Glomerular visceral epithelial cell (primary cell): ENCODE measurements at regions not wholly inside any gene's neighbourhood (a gene's known extent, or its start where the extent isn't known, plus 50 kb on each side); places are given as distances from the start of the nearest gene placed in this dataset.

Experiments used
- DNase-seq: peaks from one replicate; pipeline ENCODE4 v3.0.0-alpha.2; 2016; ENCODE audit errors: extremely low spot score

DNA sequence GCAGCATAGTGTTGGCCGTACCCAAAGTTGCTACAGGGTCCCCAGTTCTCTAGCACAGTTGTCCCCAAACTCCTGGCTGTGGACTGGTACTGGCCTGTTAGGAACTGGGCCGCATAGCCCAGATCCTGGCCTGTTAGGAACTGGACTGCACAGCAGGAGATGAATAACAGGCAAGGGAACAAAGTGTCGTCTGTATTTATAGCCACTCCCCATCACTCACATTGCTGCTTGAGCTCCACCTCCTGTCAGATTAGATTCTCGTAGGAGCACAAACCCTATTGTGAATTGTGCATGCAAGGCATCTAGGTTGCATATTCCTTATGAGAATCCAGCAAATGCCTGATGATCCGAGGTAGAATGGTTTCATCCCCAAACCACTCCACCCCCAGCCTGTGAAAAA is 604.0 kb upstream of the LMCD1 start:
- no peak for DNase-seq

DNA sequence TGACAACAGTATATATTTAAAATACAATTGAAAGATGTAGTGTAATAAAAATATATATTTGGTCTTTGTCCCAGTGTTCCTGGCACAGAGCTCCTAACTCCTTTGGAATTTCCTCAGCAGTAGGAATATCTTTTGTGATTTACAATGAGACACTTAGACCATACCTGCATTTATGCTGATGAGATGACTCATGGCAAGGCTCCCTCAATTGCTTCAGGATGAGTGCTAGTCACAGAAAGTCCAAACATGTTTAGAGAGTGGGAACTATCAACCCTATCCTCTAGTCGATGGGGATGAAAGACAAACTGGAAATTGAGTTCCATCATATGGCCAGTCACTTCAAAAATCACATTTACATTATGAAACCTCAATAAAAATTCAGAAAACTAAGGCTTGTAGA is 588.3 kb upstream of the LMCD1 start:
- no peak for DNase-seq

DNA sequence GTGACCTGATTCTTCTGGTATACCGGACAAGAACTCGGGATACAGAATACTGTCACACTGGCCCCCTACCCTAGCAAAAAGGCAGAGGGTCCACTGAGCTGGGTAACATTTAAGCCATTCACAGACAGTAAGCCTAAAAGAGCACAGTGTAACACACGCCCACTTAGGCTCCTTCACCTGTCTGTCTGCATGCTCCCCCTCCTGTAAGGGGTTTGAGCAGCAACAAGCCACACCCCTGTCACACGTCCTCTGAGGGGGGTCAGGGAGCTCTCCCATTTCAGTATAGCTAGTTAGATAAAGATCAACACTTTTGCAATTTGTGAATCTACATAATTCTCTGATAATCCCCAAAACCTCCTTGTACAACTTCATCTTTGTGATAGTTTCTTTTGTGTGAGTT is 586.3 kb upstream of the LMCD1 start:
- DNase-seq, result no peak

DNA sequence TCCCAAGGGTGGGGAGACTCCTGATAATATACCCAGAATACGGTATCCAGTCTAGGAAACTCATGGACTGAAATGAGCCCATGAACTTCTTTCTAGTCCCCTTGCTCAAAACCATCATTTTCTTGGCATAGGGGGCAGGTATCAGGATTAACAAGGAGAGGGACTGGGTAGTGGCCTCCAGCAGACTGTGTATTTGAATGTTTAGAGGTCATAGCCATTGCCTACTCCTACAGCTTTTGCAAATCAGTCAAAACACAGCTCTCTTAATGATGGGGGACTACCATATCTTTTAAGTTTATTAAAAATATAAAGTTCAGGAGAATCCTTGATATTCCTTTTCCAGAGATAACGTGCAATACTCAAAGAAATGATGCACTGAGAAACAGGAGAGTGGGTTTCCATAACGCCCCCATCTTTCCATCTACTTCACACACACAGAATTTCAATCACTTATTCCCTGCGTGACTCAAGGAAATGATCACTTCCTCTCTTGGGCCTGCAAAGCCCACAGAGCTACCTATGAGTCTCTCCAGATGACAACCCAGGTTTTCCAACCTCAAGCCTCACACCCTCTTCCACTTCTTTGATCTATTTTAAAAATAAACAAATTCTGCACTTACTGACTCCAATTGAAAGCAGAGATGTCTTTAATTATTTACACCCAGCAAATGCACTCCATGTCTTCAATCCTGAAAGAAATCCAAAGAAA is 584.0 kb upstream of the LMCD1 start:
- no peak for DNase-seq

DNA sequence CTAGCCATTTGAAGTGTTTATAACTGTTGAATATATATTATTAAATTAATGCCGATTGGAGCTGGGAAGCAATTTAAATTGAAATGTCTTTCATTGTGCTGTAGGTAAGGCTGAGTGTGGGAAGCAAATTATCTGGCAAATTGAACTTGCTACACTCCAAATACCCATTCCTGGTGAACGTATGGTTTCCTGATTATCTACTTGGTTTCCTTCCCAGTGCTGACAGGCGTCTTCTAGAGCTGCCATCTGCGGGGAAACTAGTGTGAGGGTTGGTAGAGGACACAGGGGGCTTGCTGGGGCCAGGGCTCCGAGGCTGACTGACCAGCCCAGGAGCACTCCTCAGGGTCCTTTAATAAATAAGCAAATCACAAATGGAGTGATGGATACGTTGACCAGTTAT is 581.4 kb upstream of the LMCD1 start:
- no peak for DNase-seq

DNA sequence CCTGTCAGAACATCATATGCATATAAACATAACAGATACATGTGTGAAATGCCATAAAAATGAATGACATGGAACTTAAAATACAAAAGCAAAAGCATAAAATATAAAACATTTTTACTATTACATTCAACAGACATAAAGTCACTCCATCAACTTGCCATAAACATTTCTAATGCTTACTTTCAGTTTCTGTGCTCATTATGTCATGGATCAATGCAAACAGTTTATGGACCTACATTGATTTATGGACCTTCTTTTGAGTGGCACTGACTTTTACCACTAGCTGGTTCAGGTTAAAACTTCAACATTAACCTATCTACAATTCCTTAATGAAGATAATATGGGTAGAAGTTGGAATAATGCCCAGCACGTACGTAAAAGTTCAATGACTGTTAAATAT is 577.4 kb upstream of the LMCD1 start:
- no peak for DNase-seq

DNA sequence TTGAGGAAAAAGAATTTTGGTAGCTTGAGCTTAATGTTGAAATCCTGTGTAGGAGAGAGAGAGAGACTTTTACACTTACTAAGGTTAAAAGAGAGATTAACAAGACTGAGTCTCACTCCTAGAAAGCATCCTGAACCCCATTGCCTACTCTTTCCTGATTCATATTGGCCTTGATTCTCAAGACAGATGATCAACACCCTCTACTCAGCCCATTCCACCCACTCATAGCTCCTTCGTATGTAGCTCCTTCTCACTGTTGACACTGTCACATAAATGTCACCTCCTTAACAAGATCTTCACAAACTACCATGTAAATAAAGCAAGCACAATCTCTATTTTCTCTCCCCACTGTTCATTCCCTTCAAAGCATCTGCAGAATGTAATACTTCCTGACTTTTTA is 574.6 kb upstream of the LMCD1 start:
- DNase-seq, result no peak

DNA sequence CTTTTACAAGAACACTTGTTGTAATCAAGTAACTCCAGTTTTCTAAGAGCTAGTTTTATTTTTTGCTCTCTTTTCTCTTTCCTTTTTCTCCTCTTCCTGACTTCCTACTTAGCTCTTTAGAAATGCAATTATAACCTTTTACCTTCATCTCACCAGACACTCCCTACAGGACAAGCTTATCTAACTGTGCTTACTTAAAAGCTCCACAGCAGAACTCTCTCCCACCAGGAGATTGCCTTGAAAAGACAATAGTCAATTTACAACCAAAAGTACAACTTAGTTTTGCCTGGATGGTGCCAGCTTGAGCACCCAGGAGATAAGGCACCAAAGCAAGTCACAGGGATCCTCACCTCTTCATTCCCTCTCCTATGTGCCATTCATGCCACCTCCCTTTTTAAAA is 573.8 kb upstream of the LMCD1 start:
- no peak for DNase-seq

DNA sequence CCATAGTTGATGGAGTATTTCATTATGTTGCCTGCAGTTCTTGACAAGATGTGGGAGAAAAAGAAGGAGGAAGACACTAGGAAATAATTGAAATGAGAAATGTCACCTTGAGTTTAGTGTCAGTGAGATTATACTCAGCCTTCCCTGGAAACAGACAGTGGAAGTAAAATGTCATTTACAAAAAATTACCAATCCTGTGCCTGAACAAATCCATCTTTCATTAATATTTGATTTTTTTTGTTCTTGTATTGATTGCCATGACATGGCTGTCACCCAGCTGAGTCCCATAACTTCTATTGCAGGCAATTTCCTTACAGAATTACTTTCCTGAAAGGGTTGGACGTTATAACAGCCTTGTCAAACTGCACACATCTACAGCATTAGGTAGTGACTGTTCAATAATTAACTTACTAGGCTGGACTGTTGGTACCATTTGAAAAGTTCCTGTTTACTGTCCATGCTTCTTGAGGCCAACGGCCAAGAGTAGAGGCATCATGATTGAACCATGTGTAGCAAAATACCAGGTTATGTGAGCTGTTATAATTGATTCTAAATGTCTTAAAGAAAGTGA is 572.2 kb upstream of the LMCD1 start:
- no peak for DNase-seq

DNA sequence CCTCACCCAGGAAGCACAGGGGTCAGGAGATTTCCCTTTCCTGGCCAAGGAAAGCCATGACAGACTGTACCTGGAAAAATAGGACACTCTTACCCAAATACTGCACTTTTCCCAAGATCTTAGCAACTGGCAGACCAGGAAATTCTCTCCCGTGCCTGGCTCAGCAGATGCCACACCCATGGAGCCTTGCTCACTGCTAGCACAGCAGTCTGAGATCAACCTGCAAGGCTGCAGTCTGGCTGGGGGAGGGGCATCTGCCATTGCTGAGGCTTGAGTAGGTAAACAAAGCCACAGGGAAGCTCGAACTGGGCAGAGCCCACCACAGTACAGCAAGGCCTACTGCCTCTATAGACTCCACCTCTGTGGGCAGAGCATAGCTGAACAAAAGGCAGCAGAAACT is 567.3 kb upstream of the LMCD1 start:
- no peak for DNase-seq

DNA sequence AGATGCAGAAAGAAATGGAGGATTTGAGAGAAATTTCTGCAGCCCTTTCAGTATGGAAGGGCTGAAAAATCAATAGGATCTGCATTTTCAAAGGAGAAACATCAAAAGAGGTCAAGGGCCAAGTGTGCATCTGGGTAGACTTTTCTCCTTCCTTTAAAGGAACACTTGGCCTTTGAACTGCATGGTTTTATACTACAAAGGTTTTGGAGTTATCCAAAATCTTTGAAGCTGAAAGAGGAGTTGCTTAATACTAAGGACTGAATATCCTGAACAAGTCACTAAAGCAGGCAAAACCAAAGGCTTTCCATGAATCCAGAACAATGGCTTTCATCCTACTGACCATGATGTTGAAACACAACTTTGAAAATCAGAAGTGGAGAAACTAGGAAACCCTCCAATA is 553.7 kb upstream of the LMCD1 start:
- DNase-seq, result no peak

DNA sequence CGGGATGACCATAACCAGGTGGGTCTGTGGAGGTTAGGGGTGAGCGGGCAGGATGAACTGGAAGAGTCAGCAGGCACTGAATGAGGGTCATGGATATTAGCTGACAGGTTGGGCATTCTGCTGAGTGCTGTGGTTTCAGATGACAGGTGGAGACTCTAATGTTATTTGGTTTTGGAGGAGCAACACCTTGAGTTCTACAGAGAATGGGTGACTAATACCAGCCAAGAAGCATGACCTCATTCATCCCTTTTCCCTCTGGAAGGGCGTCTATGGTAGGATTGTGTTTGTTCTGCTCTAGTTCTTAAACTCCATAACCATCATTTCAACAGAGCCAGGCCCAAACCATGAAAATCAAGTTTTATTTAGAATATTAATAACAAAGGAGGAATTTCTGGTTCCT is 550.7 kb upstream of the LMCD1 start:
- DNase-seq, result no peak

DNA sequence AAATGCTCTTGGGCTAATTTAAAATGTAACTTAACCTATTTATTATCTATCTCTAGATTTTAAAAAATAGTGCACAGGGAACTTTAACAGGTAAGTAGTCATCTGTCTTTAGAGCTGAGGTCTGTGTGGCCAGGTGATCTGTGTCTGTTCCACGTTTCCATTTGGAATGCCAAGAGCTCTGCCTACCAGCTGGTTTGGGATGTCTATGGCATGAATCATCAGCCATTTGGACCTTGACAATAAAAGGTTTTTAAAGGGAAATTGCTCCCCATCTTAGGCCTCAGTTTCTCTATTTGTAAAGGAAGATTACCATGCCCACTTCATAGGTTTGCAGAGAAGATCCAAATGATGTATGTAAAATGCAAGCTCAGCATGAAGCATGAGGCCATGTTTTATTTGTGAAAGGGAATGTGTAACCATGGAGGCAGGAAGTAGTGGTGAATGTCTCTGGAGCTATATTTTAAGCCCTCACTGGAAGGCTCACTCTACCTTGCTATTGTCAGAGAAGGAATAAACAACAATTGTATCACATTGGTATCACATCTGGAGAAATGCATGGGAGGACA is 548.1 kb upstream of the LMCD1 start:
- no peak for DNase-seq

DNA sequence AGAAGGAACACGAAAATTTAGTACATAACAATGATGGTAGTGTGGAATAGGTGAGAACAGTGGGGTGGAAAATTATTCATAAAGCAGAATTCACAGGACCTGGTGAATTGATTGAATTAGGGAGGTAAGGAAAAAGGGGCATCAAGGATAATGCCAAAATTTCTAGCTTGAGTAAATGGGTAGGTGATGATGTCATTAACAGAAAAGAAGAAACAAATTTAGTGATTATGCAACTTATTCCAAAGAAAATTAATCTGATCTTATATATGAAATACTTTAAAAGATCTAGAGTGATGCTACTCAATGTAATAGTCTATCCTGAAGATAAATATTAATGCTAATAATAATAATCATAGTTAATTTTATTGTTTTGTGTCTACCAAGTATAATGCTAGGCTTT is 544.6 kb upstream of the LMCD1 start:
- DNase-seq, result no peak

DNA sequence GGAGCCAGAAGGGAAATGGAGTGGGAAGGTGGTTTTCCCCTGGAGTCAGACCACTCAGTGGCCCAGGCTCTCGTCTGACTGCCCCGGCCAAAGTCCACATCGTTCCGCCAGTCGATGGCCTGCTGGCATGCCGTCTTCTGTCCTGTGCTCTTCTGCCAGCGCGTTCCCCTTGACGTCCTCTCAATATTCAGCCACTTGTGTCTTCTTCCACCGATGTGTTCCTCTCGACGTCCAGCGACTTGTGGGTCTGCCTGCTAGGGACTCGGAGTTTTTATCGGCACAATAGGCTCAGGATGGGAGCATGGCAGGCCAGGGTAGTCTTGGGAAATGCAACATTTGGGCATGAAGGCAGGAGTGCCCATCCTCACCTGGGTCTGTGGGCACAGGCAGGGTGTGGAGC is 542.5 kb upstream of the LMCD1 start:
- no peak for DNase-seq

DNA sequence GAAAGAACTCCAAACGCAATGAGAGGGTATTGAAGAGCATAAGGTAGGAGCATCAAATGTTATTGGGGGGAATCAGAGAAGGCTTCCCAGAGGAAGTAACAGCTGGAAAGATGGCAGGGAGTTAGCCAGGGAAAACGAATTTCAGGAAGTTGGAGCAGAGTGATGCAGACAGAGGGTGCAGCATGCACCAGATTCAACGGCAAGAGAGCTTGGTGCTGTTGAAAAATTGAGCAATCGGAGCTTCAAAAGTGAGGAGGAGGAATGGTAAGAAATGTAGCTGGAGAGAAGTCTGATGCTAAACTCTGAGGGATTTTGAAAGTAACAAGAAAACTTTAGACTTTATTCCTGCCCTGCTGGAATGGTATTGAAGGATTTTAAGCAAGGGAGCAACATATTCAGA is 541.0 kb upstream of the LMCD1 start:
- DNase-seq, result no peak

DNA sequence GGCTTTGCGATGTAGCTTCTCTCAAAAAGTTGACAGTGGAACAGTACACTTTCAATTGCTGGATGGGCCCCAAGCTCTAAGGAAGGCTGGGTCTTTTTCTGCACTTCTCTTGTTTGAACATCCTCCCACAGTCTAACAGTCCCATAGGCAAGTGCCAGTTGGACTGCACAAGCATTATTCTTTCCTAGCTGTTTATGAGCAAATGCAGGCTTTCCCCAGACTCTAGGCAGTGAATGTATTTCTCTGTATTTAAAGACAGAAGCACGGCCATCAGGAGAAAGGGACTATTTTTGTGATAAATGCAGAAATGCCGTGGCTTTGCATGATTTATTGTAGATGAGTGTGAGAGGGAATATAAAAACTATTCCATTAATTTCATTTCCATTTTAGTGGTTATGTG is 539.3 kb upstream of the LMCD1 start:
- no peak for DNase-seq

DNA sequence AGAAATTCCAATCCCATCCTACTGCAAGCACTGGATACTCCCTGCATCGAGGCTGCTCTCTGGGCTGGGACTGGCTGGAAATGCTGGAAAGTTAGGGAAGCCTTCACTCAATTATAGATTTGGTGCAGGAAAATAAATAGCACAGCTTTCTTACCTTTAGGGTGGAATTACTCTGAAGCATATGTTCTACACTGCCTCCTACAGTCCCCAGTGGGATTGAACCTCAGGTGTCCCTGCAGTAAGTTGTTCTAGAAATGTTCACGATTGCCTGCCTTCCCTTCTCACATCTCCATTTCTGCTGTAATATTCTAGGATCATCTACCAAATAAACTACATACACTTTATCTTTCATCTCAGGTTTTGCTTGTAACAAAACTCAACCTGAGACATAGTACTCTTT is 536.7 kb upstream of the LMCD1 start:
- no peak for DNase-seq

DNA sequence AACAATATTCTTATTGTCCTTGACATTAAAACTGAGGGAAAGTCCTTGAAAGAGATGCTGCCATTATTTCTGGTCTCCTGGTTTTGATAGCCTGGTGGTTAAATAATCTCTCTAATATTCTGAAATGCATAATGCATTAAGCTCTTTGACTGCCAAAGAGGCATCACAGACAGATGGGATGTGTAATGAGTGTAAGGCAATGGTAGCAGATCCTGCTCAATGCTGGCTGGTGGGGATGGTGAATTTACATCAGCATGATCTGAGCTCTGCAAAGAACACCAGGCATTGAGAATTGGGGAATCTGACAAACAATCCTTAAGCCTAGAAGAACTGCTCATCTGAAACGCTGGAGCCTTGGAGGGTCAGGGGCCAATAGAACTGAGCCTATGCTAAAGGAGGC is 528.6 kb upstream of the LMCD1 start:
- DNase-seq, result no peak

DNA sequence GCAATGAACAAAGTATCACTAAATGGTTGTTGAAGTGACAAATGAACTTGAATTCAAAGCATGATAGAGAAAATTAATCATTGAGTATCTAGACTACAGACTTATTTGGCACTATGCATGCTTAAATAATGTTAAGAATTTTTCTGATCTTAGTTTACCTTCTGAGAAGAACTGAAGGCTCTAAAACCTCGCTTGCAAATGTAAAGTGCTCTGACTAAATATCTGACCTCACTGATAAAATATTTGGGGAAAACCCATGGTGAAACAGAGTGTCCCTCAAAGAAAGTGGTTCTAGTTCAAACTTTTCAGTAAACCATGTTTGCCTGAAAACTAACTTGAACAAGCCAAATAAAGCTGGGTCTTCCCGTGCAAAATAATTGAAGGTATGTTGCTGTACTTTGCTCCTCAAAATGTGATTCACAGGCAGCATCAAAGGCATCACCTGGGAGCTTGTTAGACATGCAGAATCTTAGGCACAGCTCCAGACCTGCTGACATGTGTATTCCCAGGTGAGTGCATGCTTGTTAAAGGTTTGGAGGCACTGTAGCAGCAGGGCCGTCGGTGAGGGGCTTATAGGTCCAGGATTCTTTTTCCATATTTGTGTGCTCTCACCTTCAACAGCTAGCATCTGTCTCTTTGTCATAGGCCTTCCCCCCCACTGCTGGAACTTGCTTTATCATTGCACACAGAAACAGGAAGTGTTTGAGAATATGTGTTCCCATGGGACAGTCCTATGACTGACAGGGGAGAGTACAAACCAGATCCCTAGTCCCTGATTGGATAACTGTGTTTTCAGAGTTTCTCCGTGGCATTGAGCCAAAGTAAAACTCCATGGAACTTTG is 524.2 kb upstream of the LMCD1 start:
- peak; percentile 59 for DNase-seq

DNA sequence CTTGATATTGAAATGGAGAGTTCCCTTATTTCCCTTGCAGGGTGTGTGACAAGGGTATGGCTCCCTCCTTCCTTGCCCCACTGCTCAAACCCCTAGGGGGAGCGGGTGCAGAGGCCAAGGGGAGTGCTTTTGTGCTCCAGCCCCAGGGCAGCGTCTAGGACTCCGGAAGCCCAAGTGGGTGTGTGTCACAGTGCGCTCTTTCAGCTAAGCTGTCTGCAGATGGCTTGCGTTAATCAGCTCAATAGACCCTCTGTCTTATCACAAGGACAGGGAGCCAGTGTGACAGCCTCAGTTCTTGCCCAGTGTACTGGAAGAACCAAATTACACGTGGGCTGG is 523.6 kb upstream of the LMCD1 start:
- no peak for DNase-seq

DNA sequence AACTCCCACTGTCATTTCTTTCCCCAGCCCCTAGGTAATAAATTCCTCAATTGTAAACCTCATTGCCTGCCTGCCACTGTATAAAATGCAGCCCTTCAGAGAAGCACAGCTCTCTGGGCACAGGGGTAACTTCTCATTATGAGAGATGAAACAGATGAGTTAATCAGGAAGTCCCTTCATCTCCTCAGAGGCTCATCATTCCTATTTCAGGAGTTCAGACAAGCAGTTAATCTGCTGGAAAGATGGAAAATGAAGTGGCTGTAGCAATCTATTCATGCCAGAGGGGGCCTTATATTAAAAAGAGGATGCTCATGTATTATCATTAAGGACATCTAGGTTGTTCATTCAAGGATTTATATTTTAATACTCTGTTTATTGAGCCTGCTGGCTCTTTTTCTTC is 519.5 kb upstream of the LMCD1 start:
- DNase-seq, result no peak

DNA sequence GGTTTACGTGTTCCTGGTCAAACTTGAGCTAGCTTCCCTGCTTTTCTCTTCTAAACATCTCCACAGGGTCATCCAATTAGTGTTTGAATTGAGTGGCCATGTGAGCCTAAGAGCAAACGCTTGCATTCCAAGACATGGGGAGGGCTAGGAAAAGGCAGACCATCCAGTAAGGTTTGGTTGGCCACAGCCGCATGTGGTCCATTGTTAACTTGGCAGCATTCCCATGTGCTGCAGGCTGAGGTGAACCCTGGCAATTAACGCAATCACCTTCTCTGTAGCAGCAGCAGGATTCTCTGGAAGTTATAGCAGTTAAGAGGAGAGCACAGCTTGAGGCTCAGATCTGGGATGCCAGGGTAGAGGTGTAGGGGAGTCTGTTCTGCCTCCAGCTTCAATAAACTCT is 502.2 kb upstream of the LMCD1 start:
- DNase-seq, result no peak
